Left renal pelvis (tissue), 4 donors: ENCODE measurements at regions not wholly inside any gene's neighbourhood (a gene's known extent, or its start where the extent isn't known, plus 50 kb on each side); places are given as distances from the start of the nearest gene placed in this dataset.
"Not testable (repeated sequence)": the region's sequence is repeated elsewhere in the genome, so short reads cannot be mapped to it uniquely, and the experiment has no call there.

ENCODE experiments used
- DNase-seq, 4 donors: peaks; one replicate each; pipeline ENCODE4 v3.0.0-alpha.2; 2013; ENCODE audit warnings: low read depth in 4 of 4, low spot score in 3 of 4

DNA sequence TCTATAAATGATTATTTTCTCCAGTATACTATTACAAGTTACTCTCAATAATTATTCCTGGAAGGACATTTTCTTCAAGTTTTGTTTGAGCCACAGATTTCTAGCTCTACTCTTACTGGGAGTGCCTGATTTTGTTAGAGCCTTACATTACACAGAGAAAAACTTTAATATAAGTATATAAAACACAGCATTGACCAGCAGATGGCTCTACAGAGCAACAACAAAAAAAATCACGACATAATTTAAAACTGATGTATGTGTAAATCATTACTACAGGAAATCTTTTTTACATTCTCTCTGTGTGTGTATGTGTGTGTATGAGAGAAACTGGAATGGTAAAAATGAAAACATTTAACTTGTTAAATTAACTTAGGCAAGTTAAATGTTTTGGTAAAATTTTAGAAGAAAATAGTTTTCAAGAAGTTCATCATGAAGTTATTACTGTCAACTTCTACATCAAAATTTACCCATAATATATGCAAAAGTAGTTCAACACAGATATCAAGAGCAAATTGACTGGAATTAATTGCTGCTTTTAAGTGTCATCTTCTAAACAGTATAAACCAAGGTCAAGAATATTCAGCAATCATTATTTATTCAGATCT is 103.3 kb downstream of the MDH1 start:
- no peak for DNase-seq

DNA sequence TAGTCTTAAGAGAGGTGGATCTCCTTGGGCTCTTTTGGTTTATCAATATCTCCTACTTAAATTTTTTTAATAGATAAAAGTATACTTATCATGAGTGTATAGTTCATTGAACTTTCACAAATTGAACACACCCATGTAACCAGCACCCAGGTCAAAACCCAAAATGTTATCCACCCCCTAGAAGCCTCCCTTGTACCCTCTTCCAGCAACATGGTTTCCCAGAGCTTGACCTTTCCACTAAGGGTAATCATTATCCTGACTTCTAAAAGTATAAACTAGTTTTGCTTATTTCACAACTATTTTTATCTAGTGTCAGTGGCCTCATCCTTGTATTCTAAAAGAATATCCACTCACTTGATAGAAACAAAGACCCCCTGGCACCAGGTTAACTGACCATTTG is 106.8 kb downstream of the MDH1 start:
- DNase-seq = no peak

DNA sequence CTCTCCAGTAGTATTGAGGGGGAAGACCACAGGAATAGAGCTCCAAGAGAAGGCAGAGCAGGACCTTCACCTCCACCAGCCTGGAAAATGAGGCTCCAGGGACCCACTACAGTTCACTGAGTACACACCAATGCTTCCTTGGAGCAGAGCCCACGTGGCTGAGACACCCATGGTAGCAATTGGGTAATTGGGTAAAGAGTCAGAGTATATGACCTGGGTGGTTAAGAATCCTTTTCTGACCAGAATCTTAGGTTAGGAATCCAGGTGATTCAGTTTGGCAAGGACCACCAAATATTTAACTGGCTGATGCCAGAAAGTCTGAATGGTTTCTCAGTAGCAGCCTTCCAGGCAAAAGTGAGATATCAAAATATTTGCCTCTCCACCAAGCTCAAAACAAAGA is 107.7 kb downstream of the MDH1 start:
- no peak for DNase-seq

DNA sequence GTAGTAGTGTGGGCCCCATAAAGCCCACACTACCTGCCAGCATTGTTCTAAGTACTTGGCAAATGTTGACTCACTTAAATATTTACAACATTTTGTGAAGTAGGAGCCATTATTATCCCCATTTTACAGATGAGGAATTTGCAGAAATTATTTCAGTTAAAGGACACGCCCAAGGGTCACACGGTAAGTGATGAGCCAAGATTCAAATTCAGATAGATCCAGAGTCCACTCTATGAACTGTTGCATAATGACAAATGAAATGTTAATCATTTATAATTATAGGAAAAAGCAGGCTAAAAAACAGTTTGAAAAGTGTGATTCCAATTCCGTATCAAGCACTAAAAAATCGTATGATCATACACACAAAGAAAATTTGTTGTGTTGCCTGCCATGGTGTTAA is 108.4 kb downstream of the MDH1 start:
- DNase-seq = no peak

DNA sequence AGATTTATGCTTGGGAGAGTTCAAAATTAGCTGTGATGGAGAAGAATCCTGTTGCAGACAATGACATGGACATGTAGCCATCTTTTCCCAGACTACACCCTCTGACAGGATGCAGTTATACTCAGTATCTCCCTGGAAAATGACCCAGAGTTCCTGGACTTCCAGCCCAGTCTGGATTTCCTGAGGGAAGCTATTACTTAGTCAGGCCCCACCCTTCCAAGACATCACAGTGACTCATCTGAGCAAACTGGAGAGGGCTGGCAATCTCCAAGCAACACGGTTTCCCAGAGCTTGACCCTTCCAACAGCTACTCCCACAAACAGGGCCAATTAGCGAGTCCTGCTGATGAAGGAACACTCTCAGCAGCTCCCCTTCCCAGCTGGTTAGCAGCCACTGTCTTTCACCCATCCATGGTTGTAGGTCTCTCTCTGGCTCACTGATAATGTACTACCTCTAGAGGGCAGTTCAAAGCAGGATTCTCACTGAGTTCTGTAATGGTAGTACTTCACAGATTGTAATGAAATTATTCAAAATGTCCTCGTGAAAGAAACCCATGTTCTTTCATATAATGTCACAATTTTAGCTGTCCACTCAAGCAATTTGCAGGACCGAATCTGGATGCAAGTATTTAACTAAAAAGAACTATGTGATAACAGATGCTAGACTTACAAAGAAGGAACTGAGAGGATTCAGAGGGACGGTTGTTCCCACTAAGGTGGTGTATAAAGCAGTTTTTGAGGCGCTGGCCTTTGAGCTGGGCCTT is 110.2 kb downstream of the MDH1 start:
- no peak for DNase-seq

DNA sequence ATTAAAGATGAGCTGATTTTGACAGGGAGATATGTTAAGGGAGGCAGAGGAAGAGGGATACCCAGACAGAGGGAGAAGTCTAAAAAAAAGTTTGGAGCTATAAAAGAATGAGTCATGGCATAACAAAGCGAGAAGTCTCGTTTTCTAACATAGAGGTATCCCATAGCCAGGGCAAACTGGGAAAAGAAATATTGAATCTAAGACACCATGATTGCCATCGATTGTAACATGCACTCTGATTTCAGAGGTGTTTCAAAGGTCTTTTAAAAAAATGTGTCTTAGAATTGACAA is 110.7 kb downstream of the MDH1 start:
- DNase-seq = no peak

DNA sequence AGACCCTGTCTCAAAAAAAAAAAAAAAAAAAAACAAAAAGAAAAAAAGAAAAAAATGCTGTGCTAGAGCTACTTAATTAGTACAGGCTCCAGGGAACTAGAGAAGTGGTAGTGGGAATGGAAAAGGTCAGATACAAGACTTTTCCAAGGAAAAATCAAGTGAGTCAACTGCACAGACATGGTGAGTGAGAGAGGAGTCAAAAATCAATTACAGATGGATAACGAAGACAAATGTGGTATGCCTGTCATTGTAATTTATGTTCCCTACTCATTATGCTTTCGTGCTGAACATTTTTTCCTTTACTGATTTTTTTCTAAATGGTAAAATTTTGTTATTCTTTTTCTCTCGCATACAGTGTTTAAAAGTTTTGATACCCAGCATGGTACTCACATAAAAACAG is 111.5 kb downstream of the MDH1 start:
- DNase-seq = no peak

DNA sequence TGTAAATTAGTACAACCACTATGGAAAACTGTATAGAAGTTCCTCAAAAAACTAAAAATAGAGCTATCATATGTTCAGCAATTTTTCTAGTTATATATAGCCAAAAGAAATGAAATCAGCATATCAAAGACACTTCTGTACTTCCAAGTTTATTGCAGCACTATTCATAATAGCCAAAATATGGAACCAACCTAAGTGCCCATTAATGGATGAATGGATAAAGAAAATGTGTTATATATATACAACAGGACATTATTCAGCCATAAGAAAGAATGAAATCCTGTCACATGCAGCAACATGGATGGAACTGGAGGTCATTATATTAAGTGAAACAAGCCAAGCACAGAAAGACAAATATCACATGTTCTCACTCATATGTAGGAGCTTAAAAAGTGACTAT is 112.6 kb downstream of the MDH1 start:
- no peak for DNase-seq

DNA sequence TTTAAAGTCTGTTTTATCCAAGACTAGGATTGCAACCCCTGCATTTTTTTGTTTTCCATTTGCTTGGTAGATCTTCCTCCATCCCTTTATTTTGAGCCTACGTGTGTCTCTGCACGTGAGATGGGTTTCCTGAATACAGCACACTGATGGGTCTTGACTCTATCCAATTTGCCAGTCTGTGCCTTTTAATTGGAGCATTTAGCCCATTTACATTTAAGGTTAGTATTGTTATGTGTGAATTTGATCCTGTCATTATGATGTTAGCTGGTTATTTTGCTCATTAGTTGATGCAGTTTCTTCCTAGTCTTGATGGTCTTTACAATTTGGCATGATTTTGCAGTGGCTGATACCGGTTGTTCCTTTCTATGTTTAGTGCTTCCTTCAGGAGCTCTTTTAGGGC is 117.3 kb downstream of the MDH1 start:
- not testable (repeated sequence) for DNase-seq

DNA sequence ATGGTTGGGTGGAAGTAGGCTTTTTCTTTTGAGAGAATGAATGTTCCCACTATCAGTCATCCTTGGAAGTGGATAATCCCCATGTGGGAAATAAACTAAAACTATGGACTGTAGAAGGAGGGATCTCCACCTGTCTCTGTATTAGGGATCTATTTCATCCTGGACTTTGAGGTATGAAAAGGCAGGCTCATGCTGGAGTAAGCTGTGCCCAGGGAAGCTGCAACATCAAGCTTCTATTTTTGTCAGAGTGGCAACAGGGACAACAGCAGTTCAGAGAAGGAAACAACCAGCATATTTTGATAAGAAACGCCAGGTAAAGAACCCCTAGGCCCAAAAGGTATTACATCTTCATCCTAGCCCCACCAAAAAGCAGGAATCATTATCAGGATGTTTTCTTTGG is 122.0 kb downstream of the MDH1 start:
- no peak for DNase-seq

DNA sequence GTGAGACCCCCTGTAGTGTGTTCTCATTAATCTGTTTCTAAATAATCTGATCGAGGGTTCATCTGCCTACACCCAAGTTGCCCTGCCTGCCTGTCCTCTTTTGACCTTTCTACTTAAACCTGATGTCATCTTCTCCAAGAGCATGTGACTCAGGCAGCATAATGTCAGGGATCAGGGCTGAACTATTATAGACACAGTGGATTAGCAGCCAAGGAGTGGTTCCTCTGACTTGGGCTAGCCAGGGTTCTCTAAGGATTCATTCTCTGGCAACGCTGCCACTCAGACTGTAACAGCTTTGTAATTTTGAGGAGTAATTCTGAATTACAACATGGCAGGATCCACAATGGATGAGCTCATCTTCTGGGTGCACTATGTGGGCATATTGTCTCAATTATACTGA is 124.0 kb downstream of the MDH1 start:
- DNase-seq = no peak

DNA sequence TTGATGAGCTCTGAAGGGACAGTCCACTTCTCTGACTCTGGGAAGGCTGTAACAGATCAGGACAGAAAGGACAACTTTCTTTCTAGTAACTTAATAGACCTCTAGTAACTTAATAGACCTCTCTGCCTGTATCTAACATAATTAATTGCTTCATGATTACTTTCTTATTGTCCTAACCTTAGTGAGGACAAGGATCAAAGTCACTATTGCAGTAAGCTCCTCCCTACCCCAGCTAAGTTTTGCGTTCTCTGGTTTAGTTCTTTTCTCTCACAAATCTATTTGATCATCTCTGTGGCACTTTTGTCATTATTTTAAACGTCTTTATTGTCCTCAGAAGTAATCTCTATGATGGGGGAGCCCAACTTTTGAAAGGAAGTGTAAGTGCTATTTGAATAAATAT is 125.5 kb upstream of the UGP2 start:
- DNase-seq = no peak

DNA sequence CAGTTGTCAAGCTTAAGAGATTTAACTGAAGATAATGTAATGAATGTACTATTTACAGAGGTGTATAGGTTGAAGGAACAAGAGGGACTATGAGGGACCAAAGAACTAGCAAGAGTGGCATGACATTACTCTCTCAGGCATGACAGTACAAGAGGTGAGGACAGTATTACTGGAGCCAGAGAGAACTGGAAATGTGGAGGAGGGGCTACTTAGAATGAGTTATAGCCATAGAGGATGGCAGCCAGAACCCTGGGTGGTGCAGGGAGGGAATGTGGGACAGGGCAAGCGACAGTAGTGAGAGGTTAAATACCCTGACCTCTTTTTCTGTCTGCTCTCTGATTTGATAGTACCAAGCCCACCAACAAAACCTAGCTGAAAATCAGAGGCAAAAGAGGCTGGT is 122.6 kb upstream of the UGP2 start:
- no peak for DNase-seq

DNA sequence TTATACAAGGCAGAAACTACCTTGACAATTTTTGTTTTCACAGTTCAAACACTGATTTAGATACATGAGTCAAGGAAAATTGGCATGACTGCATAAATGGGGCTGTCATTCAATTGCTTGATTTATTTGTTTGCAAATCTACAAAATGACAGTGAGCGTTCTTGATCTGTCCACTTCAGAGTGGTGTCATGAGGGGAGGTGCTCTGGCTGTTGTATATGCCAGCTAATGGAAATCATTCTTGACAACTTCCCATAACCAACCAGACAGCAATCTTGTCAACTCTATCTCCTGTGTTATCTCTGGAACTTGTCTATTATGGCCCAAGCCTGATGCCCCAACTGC is 120.6 kb upstream of the UGP2 start:
- DNase-seq = no peak

DNA sequence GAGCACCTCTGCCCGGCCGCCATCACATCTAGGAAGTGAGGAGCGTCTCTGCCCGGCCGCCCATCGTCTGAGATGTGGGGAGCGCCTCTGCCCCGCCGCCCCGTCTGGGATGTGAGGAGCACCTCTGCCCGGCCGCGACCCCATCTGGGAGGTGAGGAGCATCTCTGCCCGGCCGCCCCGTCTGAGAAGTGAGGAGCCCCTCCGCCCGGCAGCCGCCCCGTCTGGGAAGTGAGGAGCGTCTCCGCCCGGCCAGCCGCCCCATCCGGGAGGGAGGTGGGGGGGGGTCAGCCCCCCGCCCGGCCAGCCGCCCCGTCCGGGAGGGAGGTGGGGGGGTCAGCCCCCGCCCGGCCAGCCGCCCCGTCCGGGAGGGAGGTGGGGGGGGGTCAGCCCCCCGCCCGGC is 119.4 kb upstream of the UGP2 start:
- DNase-seq = not testable (repeated sequence)

DNA sequence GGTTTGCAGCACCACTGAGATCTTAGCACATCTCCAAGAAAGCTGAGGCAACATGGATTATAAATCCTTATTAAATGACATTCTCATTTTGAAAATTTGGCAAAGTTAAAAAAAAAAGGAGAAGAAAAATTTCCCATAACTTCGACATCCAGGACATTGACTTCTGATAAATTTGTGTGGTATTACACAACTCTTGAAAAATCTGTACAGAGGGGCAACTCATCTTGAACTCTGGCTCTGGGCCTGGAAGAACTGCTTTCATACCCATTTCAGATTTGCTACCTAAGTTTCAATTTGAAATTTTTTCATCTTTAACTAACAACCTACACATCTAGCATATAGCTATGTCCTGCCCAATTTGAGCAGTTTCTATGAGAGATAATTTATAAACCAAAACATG is 118.0 kb upstream of the UGP2 start:
- no peak for DNase-seq

DNA sequence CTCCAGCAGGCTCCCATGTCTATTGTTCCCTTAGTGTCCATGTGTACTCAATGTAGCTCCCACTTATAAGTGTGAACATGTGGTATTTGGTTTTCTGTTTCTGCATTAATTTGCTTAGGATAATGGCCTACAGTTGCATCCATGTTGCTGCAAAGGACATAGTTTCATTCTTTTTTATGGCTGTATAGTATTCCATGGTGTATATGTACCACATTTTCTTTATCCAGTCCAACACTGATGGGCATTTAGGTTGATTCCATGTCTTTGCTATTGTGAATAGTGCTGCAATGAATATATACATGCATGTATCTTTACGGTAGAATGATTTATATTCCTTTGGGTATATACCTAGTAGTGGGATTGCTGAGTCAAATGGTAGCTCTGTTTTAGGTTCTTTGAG is 116.5 kb upstream of the UGP2 start:
- not testable (repeated sequence) for DNase-seq

DNA sequence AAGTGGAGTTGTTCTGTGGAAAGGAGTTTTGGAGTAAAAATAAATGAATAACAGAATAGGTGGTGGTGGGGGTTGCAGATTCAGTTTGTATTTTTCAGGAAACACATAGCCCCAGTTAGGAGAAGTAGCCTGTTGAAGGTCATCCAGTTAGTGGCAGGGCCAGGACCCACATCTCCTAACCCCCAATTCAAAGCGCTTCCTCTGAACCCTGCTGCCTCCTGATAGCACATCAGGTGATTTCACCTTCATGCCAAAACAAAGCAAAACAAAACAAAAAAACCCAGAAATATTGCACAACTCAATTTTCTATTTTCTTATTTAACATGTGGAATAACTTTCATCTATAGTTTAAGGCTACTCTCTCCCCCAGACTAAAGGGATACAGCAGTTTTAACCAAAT is 112.3 kb upstream of the UGP2 start:
- DNase-seq = no peak

DNA sequence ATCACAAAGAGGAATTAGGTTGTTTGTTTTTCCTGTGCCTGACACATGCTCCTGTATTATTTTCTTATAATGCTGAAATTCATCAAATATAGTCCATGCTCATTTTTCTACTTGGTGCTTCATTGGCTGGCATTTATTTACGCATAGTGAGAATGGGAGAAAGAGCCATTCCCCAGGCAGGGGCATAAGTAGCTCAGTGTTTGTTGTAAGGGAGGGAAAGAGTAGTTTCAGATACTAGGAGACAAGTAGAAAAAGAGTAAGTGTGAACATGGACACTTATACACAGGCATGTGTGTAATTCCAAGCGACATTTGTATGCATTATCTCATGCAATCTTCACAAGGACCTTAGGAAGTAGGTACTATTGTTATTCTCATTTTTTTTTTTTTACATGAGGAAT is 111.9 kb upstream of the UGP2 start:
- DNase-seq = no peak

DNA sequence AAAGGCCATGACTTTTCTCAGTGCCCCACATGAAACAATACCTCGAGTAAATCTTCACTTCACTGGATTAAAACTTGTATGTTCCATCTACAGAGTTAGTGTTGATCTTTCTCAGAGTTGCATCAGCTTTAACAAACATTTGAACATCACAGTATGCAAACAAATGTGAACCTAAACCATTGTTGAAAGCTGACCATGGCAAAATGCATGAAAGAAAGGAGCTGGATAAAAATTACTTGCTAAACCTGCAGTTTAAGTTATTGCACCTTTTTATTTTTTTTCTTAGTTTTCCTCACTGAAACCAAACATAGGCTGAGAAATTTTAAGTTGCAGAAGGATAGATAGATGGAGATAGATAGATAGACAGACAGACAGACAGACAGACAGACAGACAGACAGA is 107.2 kb upstream of the UGP2 start:
- no peak for DNase-seq

DNA sequence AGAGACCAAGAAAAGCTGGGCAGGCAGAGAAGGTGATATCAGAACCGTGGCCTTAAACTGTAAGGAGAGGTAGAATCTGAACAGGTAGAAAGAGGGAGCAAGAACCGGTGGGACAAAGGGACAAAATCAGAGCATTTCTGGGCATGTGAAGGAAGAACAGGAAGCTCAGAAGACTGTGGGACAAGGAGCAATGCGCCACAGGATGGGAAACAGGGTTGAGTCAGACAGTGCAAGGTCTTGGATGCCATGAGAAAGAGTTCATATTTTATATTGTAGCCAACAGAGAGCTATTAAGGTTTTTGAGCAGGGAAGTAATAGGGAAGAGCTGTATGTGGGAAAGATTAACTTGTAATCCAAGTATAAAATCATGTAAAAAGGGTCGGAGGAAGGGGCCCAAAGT is 106.4 kb upstream of the UGP2 start:
- no peak for DNase-seq

DNA sequence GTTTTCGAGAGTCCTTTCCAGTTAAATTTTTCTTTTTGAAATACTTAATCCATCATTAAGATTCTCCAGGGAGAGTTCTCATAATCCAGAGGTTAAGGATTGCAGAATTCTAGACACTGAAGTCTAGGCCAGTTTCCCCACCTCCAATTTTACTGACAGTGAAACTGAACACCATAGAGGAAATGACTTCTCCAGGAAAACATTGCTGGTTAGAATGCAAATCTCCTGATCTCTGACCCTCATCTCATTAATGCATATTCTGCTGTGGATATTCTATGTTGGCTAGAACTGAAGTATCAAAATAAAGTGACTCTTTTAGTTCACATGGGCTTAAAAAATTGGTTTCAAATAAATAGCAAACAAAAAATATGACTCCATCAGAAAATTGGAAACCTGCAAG is 105.8 kb upstream of the UGP2 start:
- DNase-seq = no peak

DNA sequence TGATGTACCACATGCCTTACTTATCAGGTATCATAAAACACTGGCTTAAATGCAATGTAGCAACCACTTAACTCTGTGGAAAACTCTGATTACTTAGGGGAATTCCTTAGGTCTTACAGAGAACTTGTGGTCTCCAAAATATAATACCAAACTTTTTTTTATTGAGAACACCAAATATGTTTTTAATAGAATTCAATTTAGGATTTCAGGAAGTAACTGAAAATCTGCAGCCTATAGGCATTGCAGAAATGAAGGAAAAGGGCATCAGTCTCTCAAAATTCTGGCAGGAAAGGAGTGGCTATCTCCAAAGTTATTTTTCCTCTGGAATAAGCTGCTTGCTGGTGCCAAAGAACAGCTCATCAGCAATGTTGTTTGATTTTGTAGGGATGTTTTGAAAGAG is 105.3 kb upstream of the UGP2 start:
- no peak for DNase-seq
